Thoracic aorta (tissue), 2 donors: ENCODE measurements at regions not wholly inside any gene's neighbourhood (a gene's known extent, or its start where the extent isn't known, plus 50 kb on each side); places are given as distances from the start of the nearest gene placed in this dataset.
"Not testable (repeated sequence)": the region's sequence is repeated elsewhere in the genome, so short reads cannot be mapped to it uniquely, and the experiment has no call there.

Experiments
- ATAC-seq: fragments of 150-250 bp; one replicate; pipeline ENCODE4 v1.8.0; 2017; ENCODE audit warnings: low read depth; ENCODE audit not compliant: insufficient number of reproducible peaks, low FRiP score
- DNase-seq: peaks from one replicate; pipeline ENCODE4 v3.0.0-alpha.2; 2020; ENCODE audit warnings: low spot score
- H3K27ac ChIP-seq, 2 donors: fragments of 200-600 bp; sonication (generic); 1 replicate in 1 of 2; 2 replicates in 1 of 2; pipeline ENCODE4 v1.5.1; 2016; ENCODE audit warnings: mild to moderate bottlenecking in 2 of 2, moderate library complexity in 2 of 2
- H3K27me3 ChIP-seq: fragments of 200-600 bp; sonication (generic); replicated peaks from 2 replicates; pipeline ENCODE4 v1.6.0; 2016; ENCODE audit warnings: mild to moderate bottlenecking; ENCODE audit not compliant: insufficient read depth
- H3K36me3 ChIP-seq: fragments of 200-600 bp; sonication (generic); one replicate; pipeline ENCODE4 v1.5.1; 2016
- H3K4me1 ChIP-seq, 2 donors: fragments of 200-600 bp; sonication (generic); 1 replicate in 1 of 2; 2 replicates in 1 of 2; pipeline versions ENCODE4 v1.5.1 to v1.6.0; 2016; ENCODE audit warnings: low read depth in 2 of 2, mild to moderate bottlenecking in 1 of 2; ENCODE audit not compliant: control insufficient read depth in 1 of 2
- H3K4me3 ChIP-seq: fragments of 200-600 bp; sonication (generic); 2 replicates; pipeline ENCODE4 v1.5.1; 2016; ENCODE audit warnings: mild to moderate bottlenecking
- H3K9me3 ChIP-seq: fragments of 200-600 bp; sonication (generic); 2 replicates; pipeline ENCODE4 v1.5.1; 2016
- CTCF ChIP-seq: fragments of 200-600 bp; sonication (generic); IDR thresholded peaks from one replicate; pipeline ENCODE4 v1.5.1; 2019; ENCODE audit warnings: antibody characterized with exemption

- DNase-seq (no peak), ATAC-seq (no peak)
- Histone ChIP-seq H3K4me3 (no peak overlapping the region), H3K4me1 (no peaks in the 10 kb centered on the region), H3K27ac (no peak overlapping the region), H3K9me3 (no peaks in the 10 kb centered on the region), H3K36me3 (no peaks in the 10 kb centered on the region), H3K27me3 (no peaks in the 10 kb centered on the region)
- no peak for TF ChIP-seq CTCF
Observed at GRCh38 chrX:114058988-114059418, 524.9 kb upstream of the HTR2C start.

- not testable (repeated sequence) for H3K27me3 ChIP-seq, H3K36me3 ChIP-seq, H3K27ac ChIP-seq, ATAC-seq, H3K9me3 ChIP-seq, H3K4me3 ChIP-seq, DNase-seq, H3K4me1 ChIP-seq
Observed at GRCh38 chrX:114057422-114057821, 526.5 kb upstream of the HTR2C start.

GRCh38 chrX:114051667-114052315 lies 532.1 kb upstream of the HTR2C start:
- DNase-seq = no peak
- no peak for TF ChIP-seq CTCF

GRCh38 chrX:114050075-114050796 lies 533.6 kb upstream of the HTR2C start:
- Histone ChIP-seq H3K36me3 (no peaks in the 10 kb centered on the region), H3K4me3 (no peak overlapping the region), H3K4me1 (no peaks in the 10 kb centered on the region), H3K27me3 (no peaks in the 10 kb centered on the region), H3K27ac (no peak overlapping the region), H3K9me3 (no peaks in the 10 kb centered on the region)
- DNase-seq (no peak), ATAC-seq (no peak)
- no peak for TF ChIP-seq CTCF

More at GRCh38 chrX:114051667-114052315, 532.1 kb upstream of the HTR2C start:
- H3K9me3 ChIP-seq = no peaks in the 10 kb centered on the region
- H3K4me3 ChIP-seq = no peak overlapping the region
- no peaks in the 10 kb centered on the region for H3K36me3 ChIP-seq
- H3K4me1 ChIP-seq = no peaks in the 10 kb centered on the region
- H3K27me3 ChIP-seq = no peaks in the 10 kb centered on the region
- no peak overlapping the region for H3K27ac ChIP-seq
- no peak for ATAC-seq

GRCh38 chrX:114049063-114049462 lies 534.8 kb upstream of the HTR2C start:
- ATAC-seq = no peak
- no peaks in the 10 kb centered on the region for H3K4me1 ChIP-seq
- no peak for TF ChIP-seq CTCF
- no peak overlapping the region for H3K27ac ChIP-seq
- no peak overlapping the region for H3K4me3 ChIP-seq
- no peaks in the 10 kb centered on the region for H3K36me3 ChIP-seq
- no peaks in the 10 kb centered on the region for H3K9me3 ChIP-seq
- no peaks in the 10 kb centered on the region for H3K27me3 ChIP-seq
- no peak for DNase-seq
